VCaP (cell line): ENCODE measurements at regions not wholly inside any gene's neighbourhood (a gene's known extent, or its start where the extent isn't known, plus 50 kb on each side); places are given as distances from the start of the nearest gene placed in this dataset.
"Not testable (repeated sequence)": the region's sequence is repeated elsewhere in the genome, so short reads cannot be mapped to it uniquely, and the experiment has no call there.

Source experiments
- H3K27ac ChIP-seq: fragments of 450-650 bp; 2 replicates; pipeline ENCODE4 v1.5.1; 2017
- CTCF ChIP-seq: fragments of 450-650 bp; conservative IDR thresholded peaks from 2 replicates; pipeline ENCODE4 v1.5.1; 2017; ENCODE audit warnings: mild to moderate bottlenecking, moderate library complexity

- no peak for TF ChIP-seq CTCF
- no peak overlapping the region for H3K27ac ChIP-seq
Measured at GRCh38 chr14:89507926-89508460, 91.0 kb upstream of the FOXN3 start.

- no peak for TF ChIP-seq CTCF
- H3K27ac ChIP-seq = no peak overlapping the region
Measured at GRCh38 chr14:89507521-89507920, 90.5 kb upstream of the FOXN3 start.

GRCh38 chr14:89506891-89507452 lies 89.9 kb upstream of the FOXN3 start:
- not testable (repeated sequence) for H3K27ac ChIP-seq

GRCh38 chr14:89504602-89505313 lies 87.7 kb upstream of the FOXN3 start:
- peak overlapping the region; percentile 87 for H3K27ac ChIP-seq
- no peak for TF ChIP-seq CTCF

- no peak for TF ChIP-seq CTCF
- peak overlapping the region; percentile 87 for H3K27ac ChIP-seq
Measured at GRCh38 chr14:89504091-89504490, 87.1 kb upstream of the FOXN3 start.

GRCh38 chr14:89503431-89503996 lies 86.5 kb upstream of the FOXN3 start:
- peak overlapping the region; percentile 87 for H3K27ac ChIP-seq
- TF ChIP-seq CTCF = no peak

- no peak for TF ChIP-seq CTCF
Measured at GRCh38 chr14:89502966-89503365, 85.9 kb upstream of the FOXN3 start.

GRCh38 chr14:89501381-89501780 lies 84.3 kb upstream of the FOXN3 start:
- TF ChIP-seq CTCF = no peak
- H3K27ac ChIP-seq = no peak overlapping the region

More at GRCh38 chr14:89502966-89503365, 85.9 kb upstream of the FOXN3 start:
- H3K27ac ChIP-seq = peak overlapping the region; percentile 87
